Central memory CD8-positive, alpha-beta T cell (primary cell): ENCODE measurements at regions not wholly inside any gene's neighbourhood (a gene's known extent, or its start where the extent isn't known, plus 50 kb on each side); places are given as distances from the start of the nearest gene placed in this dataset.

Experiments used
- ATAC-seq: fragments of 150-1000 bp; cut with Tn5 transposase; replicated peaks from 2 replicates; pipeline ENCODE4 v1.10.0; 2022; ENCODE audit warnings: mild to moderate bottlenecking, moderate FRiP score, moderate number of reproducible peaks; ENCODE audit not compliant: poor library complexity, severe bottlenecking; ENCODE audit errors: extremely low read depth
- DNase-seq, 2 donors: peaks; one replicate each; pipeline ENCODE4 v3.0.0; 2021; ENCODE audit warnings: low spot score in 2 of 2
- H3K27ac Mint-ChIP-seq: one replicate; pipeline ENCODE4 v1.8.0; 2022; ENCODE audit warnings: low read depth, mild to moderate bottlenecking, moderate library complexity, mixed read lengths
- H3K27me3 Mint-ChIP-seq: one replicate; pipeline ENCODE4 v1.8.0; 2022; ENCODE audit warnings: mixed read lengths
- H3K36me3 Mint-ChIP-seq: one replicate; pipeline ENCODE4 v1.8.0; 2022; ENCODE audit warnings: mild to moderate bottlenecking, moderate library complexity, mixed read lengths; ENCODE audit not compliant: insufficient read depth
- H3K4me1 Mint-ChIP-seq: one replicate; pipeline ENCODE4 v1.8.0; 2022; ENCODE audit warnings: mixed read lengths
- H3K4me3 Mint-ChIP-seq: one replicate; pipeline ENCODE4 v1.8.0; 2022; ENCODE audit warnings: mild to moderate bottlenecking, moderate library complexity, mixed read lengths
- H3K9me3 Mint-ChIP-seq: one replicate; pipeline ENCODE4 v1.8.0; 2022; ENCODE audit warnings: mixed read lengths

GRCh38 chr14:50006141-50006540 is 110.2 kb downstream of the VCPKMT start:
- Mint-ChIP-seq H3K9me3 (no peaks in the 10 kb centered on the region), H3K4me3 (no peak overlapping the region), H3K4me1 (peaks cover 34% of the 10 kb centered on the region), H3K27ac (no peak overlapping the region), H3K36me3 (peaks cover 26% of the 10 kb centered on the region), H3K27me3 (no peaks in the 10 kb centered on the region)
- DNase-seq (no peak), ATAC-seq (no peak)

DNA sequence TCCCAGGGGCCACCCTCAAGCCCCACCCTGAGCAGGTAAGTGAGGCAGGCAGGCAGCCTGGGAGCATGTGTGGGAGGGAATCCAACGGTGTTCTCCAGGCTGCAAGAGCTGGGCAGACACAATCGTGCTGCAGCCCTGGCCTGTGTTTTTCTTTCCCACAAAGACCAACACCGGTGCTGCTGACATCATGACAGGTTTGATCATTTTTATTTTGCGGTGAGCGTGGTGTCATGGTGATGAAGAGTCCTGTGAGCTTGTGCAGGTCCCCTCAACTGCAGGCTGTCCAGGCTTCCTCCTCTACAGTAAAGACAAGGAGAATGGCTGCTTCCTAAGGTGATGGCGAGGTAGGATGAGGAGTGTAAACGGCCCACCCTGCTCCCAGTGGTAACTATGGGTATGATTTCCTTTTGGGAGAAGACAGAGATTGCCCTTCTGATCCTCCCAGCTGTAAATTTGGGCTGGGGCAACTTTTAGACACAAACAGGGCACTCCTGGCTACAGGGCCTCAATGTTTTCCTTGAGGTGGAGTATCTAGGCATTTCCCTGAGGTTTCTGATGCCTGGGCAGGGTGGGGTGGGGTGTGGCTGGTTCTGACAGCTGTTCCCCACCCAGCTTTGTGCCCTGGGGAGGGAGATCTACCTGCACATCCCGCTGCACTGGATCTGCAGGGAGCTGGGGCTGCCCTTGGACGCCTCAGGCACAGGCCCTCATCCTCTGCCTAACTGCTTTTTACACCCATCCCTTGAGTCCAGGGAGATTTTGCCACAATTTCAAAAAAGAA is 109.1 kb downstream of the VCPKMT start:
- Mint-ChIP-seq H3K27me3 (no peaks in the 10 kb centered on the region), H3K4me3 (no peak overlapping the region), H3K36me3 (peaks cover 17% of the 10 kb centered on the region), H3K9me3 (no peaks in the 10 kb centered on the region), H3K27ac (no peak overlapping the region), H3K4me1 (peaks cover 23% of the 10 kb centered on the region)
- DNase-seq (no peak), ATAC-seq (no peak)

DNA sequence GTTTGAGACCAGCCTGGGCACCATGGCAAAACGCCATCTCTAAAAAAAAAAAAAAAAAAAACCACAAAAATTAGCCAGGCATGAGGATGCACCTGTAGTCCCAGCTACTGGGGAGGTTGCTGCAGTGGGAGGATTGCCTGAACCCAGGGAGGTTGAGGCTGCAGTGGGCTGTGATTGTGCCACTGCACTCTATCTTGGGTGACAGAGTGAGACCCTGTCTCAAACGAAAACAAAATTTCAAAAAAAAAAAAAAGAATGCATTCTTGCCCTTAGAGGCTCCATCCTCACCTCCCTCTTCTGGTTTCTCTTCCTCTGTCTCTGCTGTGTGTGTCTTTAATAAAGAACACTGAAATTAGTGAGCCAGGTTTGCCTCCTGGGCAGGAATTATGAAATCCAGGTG is 107.8 kb downstream of the VCPKMT start:
- Mint-ChIP-seq H3K4me3 (no peak overlapping the region), H3K27me3 (no peaks in the 10 kb centered on the region), H3K9me3 (no peaks in the 10 kb centered on the region), H3K4me1 (peaks cover 25% of the 10 kb centered on the region), H3K36me3 (peaks cover 13% of the 10 kb centered on the region), H3K27ac (peak overlapping the region; percentile 51)
- no peak for DNase-seq
- ATAC-seq = no peak

GRCh38 chr14:50008974-50009373 is 107.4 kb downstream of the VCPKMT start:
- peaks cover 13% of the 10 kb centered on the region for H3K36me3 Mint-ChIP-seq
- H3K27ac Mint-ChIP-seq = peak overlapping the region; percentile 51
- H3K4me3 Mint-ChIP-seq = no peak overlapping the region
- ATAC-seq (no peak), DNase-seq (no peak)
- H3K9me3 Mint-ChIP-seq = no peaks in the 10 kb centered on the region
- no peaks in the 10 kb centered on the region for H3K27me3 Mint-ChIP-seq
- peaks cover 25% of the 10 kb centered on the region for H3K4me1 Mint-ChIP-seq

DNA sequence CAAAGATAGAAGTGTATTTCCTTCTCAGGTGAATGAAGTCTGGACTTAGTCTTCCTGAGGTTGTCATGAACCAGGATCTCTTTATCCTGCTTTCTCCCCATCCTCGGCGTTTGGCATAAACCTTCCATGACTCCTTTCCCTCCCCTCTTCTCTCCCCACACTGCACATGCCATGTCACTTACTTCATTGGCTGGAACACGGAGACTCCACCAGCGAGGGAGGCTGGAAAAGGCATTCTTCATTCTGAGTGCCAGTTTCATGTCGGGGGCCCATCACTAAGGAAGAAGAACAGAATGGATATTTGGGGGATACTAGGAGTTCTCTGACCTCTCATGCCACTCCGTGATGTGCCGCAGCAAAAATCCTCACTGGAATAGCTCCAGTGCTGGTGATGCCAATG is 105.6 kb downstream of the VCPKMT start:
- Mint-ChIP-seq H3K4me3 (no peak overlapping the region), H3K36me3 (peaks cover 13% of the 10 kb centered on the region), H3K27me3 (no peaks in the 10 kb centered on the region), H3K4me1 (peaks cover 16% of the 10 kb centered on the region), H3K9me3 (no peaks in the 10 kb centered on the region), H3K27ac (no peak overlapping the region)
- no peak for DNase-seq
- no peak for ATAC-seq

DNA sequence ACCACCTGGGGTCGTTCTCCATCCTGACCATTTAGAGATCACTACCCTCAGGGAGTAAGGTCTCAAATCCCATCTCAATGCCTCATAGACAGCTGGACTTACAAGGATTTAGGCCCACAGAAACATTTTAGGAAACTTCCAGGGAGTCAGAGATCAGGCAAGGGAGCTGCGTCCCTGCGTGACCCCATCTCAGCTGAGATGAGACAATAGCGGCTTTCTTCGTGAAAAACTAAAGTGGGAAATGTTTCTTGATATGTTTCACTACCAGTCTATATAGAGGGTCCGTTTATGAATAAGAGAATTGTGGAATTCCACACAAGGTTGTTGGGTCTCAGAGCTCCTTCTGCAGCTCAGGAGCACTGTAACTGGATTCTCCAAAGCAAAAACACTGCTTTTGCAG is 105.1 kb downstream of the VCPKMT start:
- no peak for DNase-seq
- no peak overlapping the region for H3K27ac Mint-ChIP-seq

DNA sequence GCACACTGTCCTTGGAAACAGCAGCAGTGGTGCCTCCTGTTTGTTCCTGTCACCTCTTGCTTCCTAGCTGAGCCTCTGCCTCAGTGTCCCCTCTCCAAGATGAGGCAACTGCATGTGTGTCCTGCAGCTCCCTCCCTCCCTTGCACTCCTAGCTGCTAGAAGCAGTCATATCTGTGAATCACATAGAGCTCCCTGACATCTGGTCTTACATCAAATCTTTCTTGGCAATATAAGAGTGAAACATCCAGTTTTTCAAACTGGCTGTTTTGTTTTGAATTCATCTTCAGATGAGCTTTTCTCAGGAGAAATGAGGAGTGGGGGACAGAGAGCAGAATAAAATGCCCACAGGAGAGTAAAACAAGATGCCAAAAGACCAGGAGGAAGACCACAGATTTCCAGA is 103.7 kb downstream of the VCPKMT start:
- H3K27ac Mint-ChIP-seq = no peak overlapping the region
- H3K27me3 Mint-ChIP-seq = no peaks in the 10 kb centered on the region
- H3K9me3 Mint-ChIP-seq = no peaks in the 10 kb centered on the region
- no peak overlapping the region for H3K4me3 Mint-ChIP-seq
- no peak for DNase-seq
- no peak for ATAC-seq
- H3K36me3 Mint-ChIP-seq = peaks cover 15% of the 10 kb centered on the region
- peaks cover 25% of the 10 kb centered on the region for H3K4me1 Mint-ChIP-seq

More for the DNA sequence above, 105.1 kb downstream of the VCPKMT start:
- Mint-ChIP-seq H3K9me3 (no peaks in the 10 kb centered on the region), H3K4me1 (peaks cover 21% of the 10 kb centered on the region), H3K4me3 (no peak overlapping the region), H3K27me3 (no peaks in the 10 kb centered on the region), H3K36me3 (peaks cover 13% of the 10 kb centered on the region)
- no peak for ATAC-seq

DNA sequence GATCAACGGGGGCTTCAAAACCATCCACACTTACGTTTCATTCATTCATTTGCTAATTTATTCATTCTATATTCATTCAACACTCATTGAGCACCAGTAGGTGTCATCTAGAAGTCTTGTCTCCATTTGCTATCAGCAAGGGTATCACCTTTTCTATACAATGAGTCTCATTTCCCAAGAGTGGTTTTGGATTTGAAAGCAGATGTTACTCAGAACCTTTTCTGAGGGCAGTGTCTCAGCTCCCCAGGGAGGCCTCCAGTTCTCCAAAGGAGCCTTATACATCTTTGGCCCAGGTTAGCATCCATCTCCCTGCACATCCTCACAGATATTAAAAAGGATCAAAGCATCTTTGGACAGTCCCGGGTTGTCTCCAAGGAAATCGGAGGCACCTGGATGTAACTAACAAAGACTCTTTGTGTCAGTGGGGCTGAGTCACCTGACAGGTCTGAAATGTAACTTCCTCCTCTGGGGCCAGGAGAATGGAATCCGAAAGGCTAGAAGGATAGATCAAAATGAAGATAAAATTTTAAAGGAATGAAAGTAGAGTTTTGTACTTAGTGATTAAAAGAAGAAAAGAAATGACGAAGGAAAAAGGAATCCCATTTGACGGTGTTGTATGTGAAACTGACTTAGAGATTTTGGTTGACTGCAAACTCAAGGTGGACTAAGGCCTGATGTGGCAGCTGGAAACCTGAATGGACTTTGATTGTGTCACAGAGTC is 103.0 kb downstream of the VCPKMT start:
- ATAC-seq = no peak
- Mint-ChIP-seq H3K4me1 (peaks cover 25% of the 10 kb centered on the region), H3K27ac (peak overlapping the region; percentile 8), H3K27me3 (no peaks in the 10 kb centered on the region), H3K4me3 (no peak overlapping the region), H3K9me3 (no peaks in the 10 kb centered on the region), H3K36me3 (peaks cover 15% of the 10 kb centered on the region)
- DNase-seq = no peak

DNA sequence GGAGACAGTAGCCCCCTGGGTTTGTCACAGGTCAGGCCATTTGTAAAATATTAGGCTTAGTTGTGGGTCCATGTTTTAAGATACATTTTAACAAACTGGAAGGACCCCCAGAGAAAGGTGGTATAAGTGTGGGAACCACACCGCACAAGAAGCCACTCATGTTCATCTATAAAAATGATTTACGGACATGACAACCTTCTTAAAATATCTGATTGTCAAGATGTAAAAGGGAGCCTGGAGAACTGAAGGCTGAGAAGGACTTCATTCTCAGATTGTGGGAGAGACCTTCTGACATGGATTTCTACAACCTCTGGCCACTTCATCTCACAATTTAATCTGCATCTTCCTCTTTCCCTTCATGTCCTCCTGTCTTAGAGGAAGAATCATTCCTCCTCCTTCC is 102.4 kb downstream of the VCPKMT start:
- Mint-ChIP-seq H3K9me3 (no peaks in the 10 kb centered on the region), H3K27me3 (no peaks in the 10 kb centered on the region), H3K4me3 (no peak overlapping the region), H3K36me3 (peaks cover 14% of the 10 kb centered on the region), H3K4me1 (peaks cover 22% of the 10 kb centered on the region), H3K27ac (no peak overlapping the region)
- no peak for ATAC-seq
- no peak for DNase-seq

GRCh38 chr14:50014809-50015430 is 101.5 kb downstream of the VCPKMT start:
- H3K4me1 Mint-ChIP-seq = peaks cover 20% of the 10 kb centered on the region
- no peaks in the 10 kb centered on the region for H3K9me3 Mint-ChIP-seq
- no peak for ATAC-seq
- no peaks in the 10 kb centered on the region for H3K27me3 Mint-ChIP-seq
- H3K27ac Mint-ChIP-seq = no peak overlapping the region
- H3K4me3 Mint-ChIP-seq = no peak overlapping the region
- no peak for DNase-seq
- H3K36me3 Mint-ChIP-seq = peaks cover 11% of the 10 kb centered on the region

- no peak overlapping the region for H3K27ac Mint-ChIP-seq
- no peak overlapping the region for H3K4me3 Mint-ChIP-seq
- H3K36me3 Mint-ChIP-seq = peaks cover 5% of the 10 kb centered on the region
- no peaks in the 10 kb centered on the region for H3K9me3 Mint-ChIP-seq
- no peaks in the 10 kb centered on the region for H3K27me3 Mint-ChIP-seq
- DNase-seq (no peak), ATAC-seq (no peak)
- peaks cover 24% of the 10 kb centered on the region for H3K4me1 Mint-ChIP-seq
These were observed 100.7 kb downstream of the VCPKMT start for GRCh38 chr14:50015716-50016115.

GRCh38 chr14:50018201-50018932 is 98.0 kb downstream of the VCPKMT start:
- H3K36me3 Mint-ChIP-seq = peaks cover 1% of the 10 kb centered on the region
- H3K27ac Mint-ChIP-seq = no peak overlapping the region
- no peak for DNase-seq
- H3K27me3 Mint-ChIP-seq = no peaks in the 10 kb centered on the region
- H3K4me3 Mint-ChIP-seq = no peak overlapping the region
- peaks cover 27% of the 10 kb centered on the region for H3K4me1 Mint-ChIP-seq
- no peak for ATAC-seq
- H3K9me3 Mint-ChIP-seq = no peaks in the 10 kb centered on the region
